ENCODE measurements at regions not wholly inside any gene's neighbourhood (a gene's known extent, or its start where the extent isn't known, plus 50 kb on each side); places are given as distances from the start of the nearest gene placed in this dataset.

DNA sequence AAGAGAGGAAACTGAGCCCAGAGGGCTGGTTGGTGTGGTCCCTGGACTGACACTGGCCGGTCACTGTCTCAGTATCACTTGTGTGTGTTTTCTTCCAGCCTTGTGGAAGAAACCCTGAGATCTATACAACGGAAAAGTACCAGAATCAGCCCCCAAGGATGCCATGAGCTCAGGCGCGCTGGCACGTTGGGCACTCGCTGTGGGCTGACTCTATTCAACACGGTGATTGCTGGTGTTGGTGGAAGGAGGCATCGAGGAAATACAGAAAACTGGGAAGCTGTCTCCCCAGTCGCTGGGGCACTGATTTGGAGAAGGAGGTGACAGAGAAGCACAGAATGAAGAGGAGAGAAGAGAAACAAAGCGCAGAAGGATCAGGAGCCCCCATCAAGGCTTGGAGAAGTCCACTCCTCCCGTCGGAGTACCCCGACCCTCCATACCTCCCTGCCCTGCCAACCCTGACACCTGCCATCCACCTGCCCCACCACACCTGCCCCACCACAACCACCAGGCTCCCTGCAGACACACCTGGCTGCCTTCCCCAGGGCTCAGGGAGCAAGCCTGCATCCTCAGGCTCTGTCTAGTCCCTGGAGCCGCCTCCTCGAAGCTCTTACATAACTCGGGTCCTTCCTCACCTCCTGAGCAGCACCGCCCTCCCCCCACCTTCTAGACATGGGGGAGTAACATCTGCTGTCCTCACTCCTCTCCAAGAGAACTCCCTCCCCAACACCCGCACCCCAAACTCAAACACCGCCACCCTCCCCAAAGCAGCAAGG is 66.5 kb downstream of the RBFOX3 start:
- TF ChIP-seq USF1 (IDR thresholded peaks at IDR 0.05) (no peak), RAD21 (IDR thresholded peaks at IDR 0.05; ENCODE audit: low read depth) (no peak), YY1 (IDR thresholded peaks at IDR 0.05; ENCODE audit: low read depth) (no peak), EGR1 (IDR thresholded peaks at IDR 0.05) (no peak), REST (IDR thresholded peaks at IDR 0.05; ENCODE audit: low read depth) (no peak), EP300 (IDR thresholded peaks at IDR 0.05; ENCODE audit: borderline replicate concordance) (no peak), CEBPB (IDR thresholded peaks at IDR 0.05) (no peak), MAX (IDR thresholded peaks at IDR 0.05) (no peak), FOXM1 (IDR thresholded peaks at IDR 0.05; ENCODE audit: borderline replicate concordance, low read depth) (no peak), ZBTB7A (IDR thresholded peaks at IDR 0.05; ENCODE audit: low read depth) (no peak)
